22Rv1 (cell line): ENCODE measurements at regions not wholly inside any gene's neighbourhood (a gene's known extent, or its start where the extent isn't known, plus 50 kb on each side); places are given as distances from the start of the nearest gene placed in this dataset.

Experiments
- H3K27ac ChIP-seq: fragments of 450-650 bp; 2 replicates; pipeline ENCODE4 v1.5.1; 2017
- CTCF ChIP-seq: fragments of 450-650 bp; IDR thresholded peaks from 2 replicates; pipeline ENCODE4 v1.5.1; 2017; ENCODE audit warnings: mild to moderate bottlenecking
- ZFX ChIP-seq: fragments of 450-650 bp; IDR thresholded peaks from 2 replicates; pipeline ENCODE4 v1.6.1; 2017; ENCODE audit warnings: antibody characterized with exemption, borderline replicate concordance

DNA sequence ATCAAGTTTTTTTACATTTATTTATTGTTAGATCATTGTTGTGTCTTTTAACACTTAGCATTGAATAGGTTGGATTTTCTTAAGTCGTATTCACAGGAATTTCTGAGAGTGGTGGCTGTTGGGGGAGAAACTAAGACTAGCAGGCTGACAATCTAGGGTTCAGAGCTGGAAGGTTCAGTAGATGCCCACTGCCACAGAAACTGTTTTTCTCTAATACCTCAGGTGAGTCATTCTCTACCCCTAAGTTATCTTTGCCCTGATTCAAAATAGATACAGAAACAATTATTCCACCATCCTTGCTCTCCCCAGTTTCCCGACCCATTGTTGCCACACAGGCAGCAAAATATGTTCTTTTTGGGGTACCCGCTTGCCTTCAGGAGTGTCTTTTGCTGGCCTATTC is 870.8 kb upstream of the ID2 start:
- no peak for TF ChIP-seq ZFX
- no peak for TF ChIP-seq CTCF
- H3K27ac ChIP-seq: no peak overlapping the region

GRCh38 chr2:7812231-7812995 is 869.4 kb upstream of the ID2 start:
- TF ChIP-seq CTCF (no peak), ZFX (no peak)
- no peak overlapping the region for H3K27ac ChIP-seq

GRCh38 chr2:7813541-7814292 is 868.1 kb upstream of the ID2 start:
- no peak overlapping the region for H3K27ac ChIP-seq
- no peak for TF ChIP-seq ZFX
- no peak for TF ChIP-seq CTCF

DNA sequence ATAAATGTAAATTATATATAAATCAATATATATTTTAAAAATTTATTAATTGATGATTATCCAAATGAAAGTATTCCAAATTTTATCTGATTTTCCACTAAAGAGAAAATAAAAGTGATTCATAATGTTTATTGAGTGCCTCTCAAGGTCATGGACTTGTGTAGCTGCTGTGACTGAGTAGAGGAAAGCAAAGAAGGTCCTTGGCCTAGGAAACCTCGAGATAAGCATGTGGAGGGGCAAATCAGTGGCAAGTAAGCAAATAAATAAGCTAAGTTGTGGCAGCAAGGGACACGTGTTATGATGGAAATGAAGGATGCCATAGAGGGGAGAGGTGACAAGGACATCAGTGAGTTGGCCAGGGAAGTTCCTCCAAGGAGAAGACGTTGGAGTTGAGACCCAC is 866.1 kb upstream of the ID2 start:
- TF ChIP-seq ZFX: no peak
- H3K27ac ChIP-seq: no peak overlapping the region

DNA sequence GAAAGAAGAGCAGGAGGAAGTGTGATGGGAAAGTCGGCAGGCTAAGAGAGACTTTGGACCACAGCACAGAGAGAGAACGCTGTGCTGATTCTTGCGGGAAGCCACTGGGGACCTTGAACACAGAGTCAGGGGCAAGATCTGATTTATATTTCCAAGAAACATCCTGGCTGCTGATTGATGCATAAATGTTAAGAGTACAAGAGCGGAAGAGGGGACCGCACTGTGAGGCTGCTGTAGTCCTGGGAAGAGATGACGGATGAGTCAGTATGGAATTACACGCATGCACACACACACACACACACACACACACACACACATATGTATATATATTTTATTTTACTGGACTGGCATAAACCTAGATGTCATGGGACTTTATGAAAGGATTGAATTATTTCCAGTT is 865.6 kb upstream of the ID2 start:
- TF ChIP-seq CTCF (no peak), ZFX (no peak)
- no peak overlapping the region for H3K27ac ChIP-seq

DNA sequence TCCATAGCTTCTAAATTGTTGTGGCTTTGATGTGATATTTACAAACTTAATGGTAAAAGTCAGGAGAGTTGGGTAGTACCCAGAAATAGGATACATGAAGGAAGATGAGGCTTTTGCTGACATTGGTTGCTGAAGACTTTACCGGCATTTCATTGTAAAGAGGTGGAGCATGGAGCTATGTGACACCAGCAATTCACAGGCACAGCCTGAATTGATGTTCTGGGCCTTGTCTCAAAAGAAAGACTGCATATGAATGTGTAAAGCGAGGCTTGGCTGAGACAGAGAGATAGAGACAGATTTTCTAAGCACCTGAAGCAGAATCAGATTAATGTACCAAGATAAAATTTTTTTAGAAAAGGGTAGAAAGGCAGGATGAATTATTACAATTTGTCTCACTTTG is 864.9 kb upstream of the ID2 start:
- H3K27ac ChIP-seq: no peak overlapping the region
- no peak for TF ChIP-seq CTCF
- TF ChIP-seq ZFX: no peak

DNA sequence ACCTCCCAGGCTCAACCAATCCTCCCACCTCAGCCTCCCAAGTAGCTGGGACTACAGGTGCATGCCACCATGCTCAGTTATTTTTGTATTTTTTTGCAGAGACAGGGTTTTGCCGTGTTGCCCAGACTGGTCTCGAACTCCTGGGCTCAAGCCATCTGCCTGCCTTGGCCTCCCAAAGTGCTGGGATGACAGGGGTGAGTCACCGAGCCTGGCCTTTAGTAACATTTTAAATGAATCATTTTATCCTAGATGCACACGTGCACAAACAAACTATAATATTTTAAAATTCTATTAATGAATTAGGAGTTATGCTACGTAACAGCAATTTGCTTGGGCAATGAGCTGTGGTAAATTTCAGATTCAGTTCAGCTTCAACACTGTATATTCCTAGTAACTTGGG is 862.5 kb upstream of the ID2 start:
- TF ChIP-seq ZFX (no peak), CTCF (no peak)

More for the DNA sequence above, 862.5 kb upstream of the ID2 start:
- H3K27ac ChIP-seq: no peak overlapping the region
